B cell (primary cell): ENCODE measurements at regions not wholly inside any gene's neighbourhood (a gene's known extent, or its start where the extent isn't known, plus 50 kb on each side); places are given as distances from the start of the nearest gene placed in this dataset.

Source experiments
- ATAC-seq: fragments of 200-7000 bp; cut with Tn5 transposase; one replicate; pipeline ENCODE4 v1.10.0; 2021; ENCODE audit warnings: low read depth, mild to moderate bottlenecking, moderate number of reproducible peaks, moderate library complexity
- CTCF ChIA-PET: fragments of 350-600 bp; sonication (Branson Sonifier 250); formaldehyde crosslinking; loops from one replicate; lab custom pipeline; 2021; ENCODE audit warnings: antibody characterized with exemption, inconsistent platforms; lab: Charles Lee
- POLR2A ChIA-PET: fragments of 350-600 bp; sonication (Branson Sonifier 250); formaldehyde crosslinking; loops from one replicate; lab custom pipeline; 2021; ENCODE audit warnings: antibody characterized with exemption; lab: Charles Lee
- DNase-seq: peaks from one replicate; pipeline ENCODE4 v3.0.0; 2013
- H2AFZ ChIP-seq: 2 replicates; pipeline ENCODE4 v1.6.1; 2012; ENCODE audit warnings: mild to moderate bottlenecking, low read depth, low read length; ENCODE audit not compliant: insufficient read depth, poor library complexity, severe bottlenecking
- H3K27ac ChIP-seq, 2 donors: 1 replicate in 1 of 2; 2 replicates in 1 of 2; pipeline ENCODE4 v1.5.1; 2012 to 2013; ENCODE audit warnings: low read length in 2 of 2, mild to moderate bottlenecking in 2 of 2, moderate library complexity in 1 of 2
- H3K27me3 ChIP-seq, 4 experiments: fragments of 200-600 bp in 1 of 4; sonication (generic) in 1 of 4; replicated peaks in 1 of 4; 1 replicate in 2 of 4; 2 replicates in 2 of 4; pipeline versions ENCODE4 v1.6.1 to v1.7.0; 2013 to 2016; ENCODE audit warnings: low read length in 3 of 4, mild to moderate bottlenecking in 2 of 4, mixed read lengths in 1 of 4, moderate library complexity in 1 of 4; ENCODE audit not compliant: insufficient read depth in 4 of 4, control insufficient read depth in 3 of 4; ENCODE audit errors: control extremely low read depth in 1 of 4
- H3K36me3 ChIP-seq, 2 experiments: replicated peaks in 1 of 2; 1 replicate in 1 of 2; 2 replicates in 1 of 2; pipeline versions ENCODE4 v1.6.1 to v1.7.1; 2013; ENCODE audit warnings: low read length in 1 of 2; ENCODE audit not compliant: insufficient read depth in 2 of 2, control insufficient read depth in 1 of 2; ENCODE audit errors: control extremely low read depth in 1 of 2, extremely low read depth in 1 of 2
- H3K4me1 ChIP-seq, 2 donors: fragments of 200-600 bp in 1 of 2; sonication (generic) in 1 of 2; 1 replicate in 1 of 2; 2 replicates in 1 of 2; pipeline versions ENCODE4 v1.5.1 to v1.6.1; 2013 to 2017; ENCODE audit warnings: low read length in 2 of 2; ENCODE audit not compliant: control insufficient read depth in 2 of 2, insufficient read depth in 2 of 2
- H3K4me2 ChIP-seq: replicated peaks from 2 replicates; pipeline ENCODE3; 2012; ENCODE audit warnings: mild to moderate bottlenecking, low read depth, low read length; ENCODE audit not compliant: poor library complexity, severe bottlenecking
- H3K4me3 ChIP-seq, 5 experiments: fragments of 200-600 bp in 1 of 5; sonication (generic) in 1 of 5; 1 replicate in 3 of 5; 2 replicates in 2 of 5; pipeline versions ENCODE4 v1.5.1 to v1.7.0; 2011 to 2016; ENCODE audit warnings: low read length in 4 of 5, mild to moderate bottlenecking in 4 of 5, low read depth in 2 of 5, control low read depth in 1 of 5, moderate library complexity in 1 of 5; ENCODE audit not compliant: insufficient read depth in 1 of 5; ENCODE audit errors: control extremely low read depth in 1 of 5, extremely low read depth in 1 of 5
- H3K79me2 ChIP-seq: fragments of 200-600 bp; sonication (generic); one replicate; pipeline ENCODE4 v1.6.0; 2016; ENCODE audit warnings: low read length; ENCODE audit not compliant: control insufficient read depth, insufficient read depth
- H3K9ac ChIP-seq: fragments of 200-600 bp; sonication (generic); 2 replicates; pipeline ENCODE4 v1.6.1; 2017; ENCODE audit warnings: mild to moderate bottlenecking, low read length, moderate library complexity
- H3K9me3 ChIP-seq, 3 donors: one replicate each; pipeline versions ENCODE4 v1.6.1 to v1.7.1; 2013; ENCODE audit warnings: low read length in 2 of 3; ENCODE audit not compliant: control insufficient read depth in 2 of 3, insufficient read depth in 1 of 3; ENCODE audit errors: control extremely low read depth in 1 of 3
- H4K20me1 ChIP-seq: 2 replicates; pipeline ENCODE4 v1.6.0; 2012; ENCODE audit warnings: mild to moderate bottlenecking, low read length; ENCODE audit not compliant: insufficient read depth, control insufficient read depth, poor library complexity, severe bottlenecking
- H3K27ac Mint-ChIP-seq: one replicate; pipeline ENCODE4 v1.8.0; 2021; ENCODE audit warnings: mixed read lengths
- H3K27me3 Mint-ChIP-seq: one replicate; pipeline ENCODE4 v1.8.0; 2021; ENCODE audit warnings: mixed read lengths
- H3K4me1 Mint-ChIP-seq: one replicate; pipeline ENCODE4 v1.8.0; 2021; ENCODE audit warnings: mixed read lengths
- H3K4me3 Mint-ChIP-seq: one replicate; pipeline ENCODE4 v1.8.0; 2021; ENCODE audit warnings: mixed read lengths
- H3K9me3 Mint-ChIP-seq: one replicate; pipeline ENCODE4 v1.8.0; 2022; ENCODE audit warnings: mixed read lengths; ENCODE audit not compliant: insufficient read depth
- CTCF ChIP-seq: fragments of 200-600 bp; IDR thresholded peaks from one replicate; pipeline ENCODE4 v1.8.0; 2022; ENCODE audit warnings: antibody characterized with exemption, mild to moderate bottlenecking
- EZH2 ChIP-seq: IDR thresholded peaks from 2 replicates; pipeline ENCODE4 v1.6.1; 2012; ENCODE audit warnings: borderline replicate concordance, low read depth, mild to moderate bottlenecking, moderate library complexity, low read length; ENCODE audit not compliant: insufficient read depth, poor library complexity, severe bottlenecking
- WGBS: methylation state at CpG from one replicate; pipeline ENCODE4 v1.1.5; 2013; ENCODE audit warnings: missing lambda C conversion rate; ENCODE audit not compliant: insufficient coverage; 5-methylcytosine and 5-hydroxymethylcytosine counted together
- intact Hi-C: fragments of 100-400 bp; cut with micrococcal nuclease; formaldehyde crosslinking; loops from one replicate; pipeline ENCODE4 v1.10.0; 2022

- ChIA-PET POLR2A (no interaction called here), CTCF (no interaction called here)
- Mint-ChIP-seq H3K9me3 (peaks cover 7% of the 10 kb centered on the region), H3K4me1 (peaks cover 6% of the 10 kb centered on the region), H3K27me3 (peaks cover under 1% of the 10 kb centered on the region), H3K27ac (no peak overlapping the region), H3K4me3 (no peak overlapping the region)
- intact Hi-C loops = no loop called here
- ATAC-seq (no peak), DNase-seq (no peak)
- Histone ChIP-seq H2AFZ (no peak overlapping the region), H3K4me1 (no peaks in the 10 kb centered on the region), H3K4me2 (no peak overlapping the region), H3K79me2 (no peaks in the 10 kb centered on the region), H3K9me3 (peaks cover 0 to 10% (median 0%) of the 10 kb centered on the region in 3 donors), H3K4me3 (no peak overlapping the region), H3K9ac (no peak overlapping the region), H3K27ac (no peak overlapping the region), H3K36me3 (no peaks in the 10 kb centered on the region), H4K20me1 (no peaks in the 10 kb centered on the region), H3K27me3 (no peaks in the 10 kb centered on the region)
- TF ChIP-seq CTCF = no peak
- no peak for TF ChIP-seq EZH2
- WGBS = 100% methylated on average over 1 of the region's 4 CpGs
Observed at GRCh38 chr1:220382994-220383393, 110.7 kb upstream of the RAB3GAP2 start.

GRCh38 chr1:220380885-220381284 lies 108.6 kb upstream of the RAB3GAP2 start:
- no peaks in the 10 kb centered on the region for H3K4me1 ChIP-seq
- Mint-ChIP-seq H3K4me3 (no peak overlapping the region), H3K27ac (no peak overlapping the region), H3K9me3 (peaks cover 7% of the 10 kb centered on the region), H3K4me1 (peaks cover 6% of the 10 kb centered on the region), H3K27me3 (peaks cover 6% of the 10 kb centered on the region)
- no peak for TF ChIP-seq CTCF
- no peak for TF ChIP-seq EZH2
- POLR2A ChIA-PET = no interaction called here
- WGBS = 77% methylated on average over 2 of the region's 3 CpGs
- H4K20me1 ChIP-seq = no peaks in the 10 kb centered on the region
- peaks cover 0 to 10% (median 0%) of the 10 kb centered on the region in 3 donors for H3K9me3 ChIP-seq
- H3K27ac ChIP-seq = no peak overlapping the region
- H3K36me3 ChIP-seq = no peaks in the 10 kb centered on the region
- no peak overlapping the region for H3K4me2 ChIP-seq
- ATAC-seq (no peak), DNase-seq (no peak)
- intact Hi-C loops = no loop called here
- no peaks in the 10 kb centered on the region for H3K27me3 ChIP-seq
- no peak overlapping the region for H2AFZ ChIP-seq
- H3K79me2 ChIP-seq = no peaks in the 10 kb centered on the region
- CTCF ChIA-PET = no interaction called here
- no peak overlapping the region for H3K4me3 ChIP-seq
- H3K9ac ChIP-seq = no peak overlapping the region
